ENCODE measurements at regions not wholly inside any gene's neighbourhood (a gene's known extent, or its start where the extent isn't known, plus 50 kb on each side); places are given as distances from the start of the nearest gene placed in this dataset.

- H3K36me3 Mint-ChIP-seq (ENCODE audit: insufficient read depth in 1 of 3, low read depth in 3 of 3), result peaks cover 0 to 5% (median 0%) of the 10 kb centered on the region in 3 experiments; a peak in 2 of 7 replicates
- Histone ChIP-seq H3K79me1 (ENCODE audit: insufficient read depth, low read depth, low read length, poor library complexity, severe bottlenecking) (no peaks in the 10 kb centered on the region), H3K9ac (ENCODE audit: extremely low read depth, insufficient read length, low read length) (no peak overlapping the region), H2BK15ac (ENCODE audit: low read depth, low read length) (no peak overlapping the region), H3K4ac (ENCODE audit: low read depth, low read length) (no peak overlapping the region), H2BK120ac (ENCODE audit: low read depth, low read length, poor library complexity, severe bottlenecking) (no peak overlapping the region), H2BK5ac (ENCODE audit: insufficient read length, low read length) (no peak overlapping the region), H2BK20ac (ENCODE audit: low read depth, low read length, poor library complexity, severe bottlenecking) (no peak overlapping the region), H3K4me1 (ENCODE audit: insufficient read depth, low read length) (no peaks in the 10 kb centered on the region), H3T11ph (ENCODE audit: low read length) (no peak overlapping the region), H3K56ac (ENCODE audit: insufficient read length, low read depth, low read length) (no peak overlapping the region), H4K91ac (ENCODE audit: insufficient read length, low read depth, low read length) (no peak overlapping the region), H3K27me3 (ENCODE audit: insufficient read depth, low read length) (no peaks in the 10 kb centered on the region), H3K9me3 (ENCODE audit: control insufficient read depth, low read depth, low read length) (no peaks in the 10 kb centered on the region), H2AK5ac (ENCODE audit: insufficient read length, low read length) (no peak overlapping the region), H3K79me2 (ENCODE audit: insufficient read depth, low read length) (no peaks in the 10 kb centered on the region), H2AFZ (ENCODE audit: low read length) (no peak overlapping the region), H4K8ac (replicated peaks; ENCODE audit: insufficient read length, low read depth, low read length) (no peak overlapping the region), H3K4me2 (ENCODE audit: insufficient read depth, insufficient read length, low read length) (no peak overlapping the region), H3K18ac (ENCODE audit: insufficient read length, low read depth, low read length) (no peak overlapping the region), H3K23me2 (ENCODE audit: insufficient read length, low read depth, low read length, poor library complexity, severe bottlenecking) (no peaks in the 10 kb centered on the region), H4K20me1 (ENCODE audit: control insufficient read depth, insufficient read depth, insufficient read length) (no peaks in the 10 kb centered on the region), H2BK12ac (ENCODE audit: insufficient read length, low read depth, low read length) (no peak overlapping the region), H3K27ac (ENCODE audit: insufficient read length, low read depth, low read length) (no peak overlapping the region), H4K5ac (ENCODE audit: insufficient read length, low read depth, low read length) (no peak overlapping the region), H3K23ac (ENCODE audit: insufficient read length, low read depth, low read length) (no peak overlapping the region), H3K14ac (ENCODE audit: insufficient read depth, low read length) (no peak overlapping the region; the same call in 1 of the 2 replicates)
- H3K4me1 Mint-ChIP-seq, result no peaks in the 10 kb centered on the region
- no peak overlapping the region for H3K27ac Mint-ChIP-seq
- peaks cover 6 to 8% of the 10 kb centered on the region in 2 experiments; a peak in 4 of 5 replicates for H3K9me3 Mint-ChIP-seq
- no CpG with 5 or more reads among the region's 8 CpGs for WGBS (ENCODE audit: extremely low coverage, insufficient read length, low lambda C conversion rate)
- DNase-seq, result no peak
- TF ChIP-seq CTCF (conservative IDR thresholded peaks at IDR 0.05), result no peak
- H3K27me3 Mint-ChIP-seq (ENCODE audit: low read depth), result peaks cover 18% of the 10 kb centered on the region
- H3K4me3 Mint-ChIP-seq, result no peak overlapping the region
Measured at GRCh38 chr20:22984606-22985005, 50.5 kb upstream of the SSTR4 start.
